Stimulated activated naive B cell treated with anti-CD40 and anti-IgM and Interleukin-4, amounts not matched to agents 10 μg/mL and 1 μg/mL and 100 μg/mL, for 72 hours (primary cell): ENCODE measurements at regions not wholly inside any gene's neighbourhood (a gene's known extent, or its start where the extent isn't known, plus 50 kb on each side); places are given as distances from the start of the nearest gene placed in this dataset.

Source experiments
- ATAC-seq, 2 donors: fragments of 150-1000 bp; cut with Tn5 transposase; replicated peaks; 2 replicates each; pipeline ENCODE4 v1.10.0; 2021; ENCODE audit warnings: moderate library complexity in 1 of 2
- DNase-seq: peaks from one replicate; pipeline ENCODE4 v3.0.0; 2021
- H3K27ac Mint-ChIP-seq: one replicate; pipeline ENCODE4 v1.8.0; 2022; ENCODE audit warnings: mild to moderate bottlenecking, mixed read lengths
- H3K27me3 Mint-ChIP-seq, 2 donors: one replicate each; pipeline ENCODE4 v1.8.0; 2022; ENCODE audit warnings: mixed read lengths in 2 of 2
- H3K36me3 Mint-ChIP-seq, 2 donors: one replicate each; pipeline ENCODE4 v1.8.0; 2022; ENCODE audit warnings: mixed read lengths in 2 of 2, mild to moderate bottlenecking in 1 of 2
- H3K4me1 Mint-ChIP-seq, 2 donors: one replicate each; pipeline ENCODE4 v1.8.0; 2022; ENCODE audit warnings: mixed read lengths in 2 of 2, mild to moderate bottlenecking in 1 of 2
- H3K4me3 Mint-ChIP-seq, 2 donors: one replicate each; pipeline ENCODE4 v1.8.0; 2022; ENCODE audit warnings: mild to moderate bottlenecking in 2 of 2, mixed read lengths in 2 of 2, moderate library complexity in 1 of 2
- H3K9me3 Mint-ChIP-seq, 2 donors: one replicate each; pipeline ENCODE4 v1.8.0; 2022; ENCODE audit warnings: mixed read lengths in 2 of 2, mild to moderate bottlenecking in 1 of 2

- H3K4me1 Mint-ChIP-seq = no peaks in the 10 kb centered on the region
- ATAC-seq = no peak
- DNase-seq = no peak
- H3K9me3 Mint-ChIP-seq = no peaks in the 10 kb centered on the region
- H3K36me3 Mint-ChIP-seq = no peaks in the 10 kb centered on the region
- H3K27me3 Mint-ChIP-seq = no peaks in the 10 kb centered on the region
- no peak overlapping the region for H3K4me3 Mint-ChIP-seq
- no peak overlapping the region for H3K27ac Mint-ChIP-seq
Measured at GRCh38 chr10:21010615-21011014, 113.5 kb upstream of the NEBL start.

DNA sequence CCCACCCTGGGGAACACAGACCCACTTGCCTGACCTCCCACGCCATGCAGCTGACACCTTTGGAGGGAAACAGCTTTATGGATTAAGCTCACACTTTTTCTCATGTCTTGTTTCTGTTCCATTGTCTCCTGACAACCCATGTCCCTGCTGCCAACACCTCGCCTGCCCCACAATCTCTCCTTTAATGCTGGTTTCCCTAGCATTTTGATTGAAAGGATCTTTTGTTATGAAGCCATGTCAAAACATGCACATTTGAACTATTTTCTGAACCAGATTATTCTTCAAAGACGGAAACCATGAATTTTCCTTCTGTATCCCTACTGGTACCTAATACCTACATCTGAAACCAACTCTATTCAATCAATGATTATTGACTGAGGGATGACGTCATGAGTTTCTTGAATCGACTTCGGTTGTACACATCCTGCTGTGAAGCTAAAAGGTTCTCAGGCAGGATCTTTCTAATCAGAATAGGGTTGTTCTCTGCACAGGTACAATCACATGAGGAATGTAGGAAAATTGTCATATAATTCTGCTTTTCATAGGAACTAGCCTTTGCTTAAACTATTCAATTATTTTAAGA, 106.2 kb upstream of the NEBL start:
- ATAC-seq (no peak), DNase-seq (no peak)
- Mint-ChIP-seq H3K27me3 (no peaks in the 10 kb centered on the region), H3K4me3 (no peak overlapping the region), H3K9me3 (no peaks in the 10 kb centered on the region), H3K4me1 (no peaks in the 10 kb centered on the region), H3K27ac (no peak overlapping the region), H3K36me3 (no peaks in the 10 kb centered on the region)

GRCh38 chr10:21002091-21002878, 105.2 kb upstream of the NEBL start:
- no peaks in the 10 kb centered on the region for H3K9me3 Mint-ChIP-seq
- no peak overlapping the region for H3K4me3 Mint-ChIP-seq
- ATAC-seq (no peak), DNase-seq (no peak)
- H3K36me3 Mint-ChIP-seq = no peaks in the 10 kb centered on the region
- no peak overlapping the region for H3K27ac Mint-ChIP-seq
- H3K27me3 Mint-ChIP-seq = no peaks in the 10 kb centered on the region
- no peaks in the 10 kb centered on the region for H3K4me1 Mint-ChIP-seq

DNA sequence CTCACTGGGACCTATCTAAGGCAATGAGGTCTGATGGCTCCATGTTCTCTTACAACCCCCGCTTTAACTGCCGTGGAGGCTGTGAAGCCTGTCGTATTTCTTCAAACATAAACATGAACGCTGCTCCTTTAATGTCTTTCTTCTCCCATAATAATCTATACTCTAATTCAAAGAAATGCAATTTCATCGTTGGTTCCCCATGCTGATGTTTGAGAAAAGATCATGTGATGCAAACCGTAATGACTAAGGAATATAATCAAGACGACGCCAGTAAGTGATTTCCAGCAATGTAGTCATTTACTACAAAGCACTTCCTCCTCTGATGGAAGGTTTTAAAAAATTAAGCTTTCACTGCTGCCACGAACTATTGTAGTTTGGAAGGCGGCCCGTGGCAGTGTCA, 102.6 kb upstream of the NEBL start:
- Mint-ChIP-seq H3K4me1 (no peaks in the 10 kb centered on the region), H3K4me3 (no peak overlapping the region), H3K36me3 (no peaks in the 10 kb centered on the region), H3K27ac (no peak overlapping the region), H3K27me3 (no peaks in the 10 kb centered on the region), H3K9me3 (no peaks in the 10 kb centered on the region)
- ATAC-seq (no peak), DNase-seq (no peak)

DNA sequence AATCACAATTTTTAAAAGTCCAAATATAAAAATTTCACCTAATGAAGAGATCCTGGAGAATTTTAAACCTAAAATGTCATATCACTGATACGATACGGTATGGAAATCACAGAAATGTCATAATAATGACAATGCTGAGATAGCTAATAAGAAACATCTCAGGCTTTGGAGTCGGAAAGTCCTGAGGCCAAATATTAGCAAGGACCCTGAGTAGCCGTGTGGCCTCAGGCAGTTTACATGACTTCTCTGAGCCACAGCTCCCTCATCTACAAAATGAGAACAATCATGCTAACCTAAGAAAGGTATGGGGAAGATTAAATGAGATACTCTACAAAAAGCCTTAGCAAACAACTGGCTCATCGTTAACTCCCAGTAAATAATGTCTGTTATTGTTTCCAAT, 100.9 kb upstream of the NEBL start:
- ATAC-seq (no peak), DNase-seq (no peak)
- no peak overlapping the region for H3K27ac Mint-ChIP-seq
- peaks cover 0 to 6% of the 10 kb centered on the region in 2 donors for H3K27me3 Mint-ChIP-seq
- H3K9me3 Mint-ChIP-seq = no peaks in the 10 kb centered on the region
- H3K36me3 Mint-ChIP-seq = no peaks in the 10 kb centered on the region
- H3K4me1 Mint-ChIP-seq = no peaks in the 10 kb centered on the region
- no peak overlapping the region for H3K4me3 Mint-ChIP-seq

GRCh38 chr10:20995123-20995987, 98.2 kb upstream of the NEBL start:
- Mint-ChIP-seq H3K27ac (no peak overlapping the region), H3K9me3 (no peaks in the 10 kb centered on the region), H3K36me3 (no peaks in the 10 kb centered on the region), H3K4me1 (no peaks in the 10 kb centered on the region), H3K4me3 (no peak overlapping the region), H3K27me3 (peaks cover 0 to 6% of the 10 kb centered on the region in 2 donors)
- ATAC-seq (no peak), DNase-seq (no peak)

DNA sequence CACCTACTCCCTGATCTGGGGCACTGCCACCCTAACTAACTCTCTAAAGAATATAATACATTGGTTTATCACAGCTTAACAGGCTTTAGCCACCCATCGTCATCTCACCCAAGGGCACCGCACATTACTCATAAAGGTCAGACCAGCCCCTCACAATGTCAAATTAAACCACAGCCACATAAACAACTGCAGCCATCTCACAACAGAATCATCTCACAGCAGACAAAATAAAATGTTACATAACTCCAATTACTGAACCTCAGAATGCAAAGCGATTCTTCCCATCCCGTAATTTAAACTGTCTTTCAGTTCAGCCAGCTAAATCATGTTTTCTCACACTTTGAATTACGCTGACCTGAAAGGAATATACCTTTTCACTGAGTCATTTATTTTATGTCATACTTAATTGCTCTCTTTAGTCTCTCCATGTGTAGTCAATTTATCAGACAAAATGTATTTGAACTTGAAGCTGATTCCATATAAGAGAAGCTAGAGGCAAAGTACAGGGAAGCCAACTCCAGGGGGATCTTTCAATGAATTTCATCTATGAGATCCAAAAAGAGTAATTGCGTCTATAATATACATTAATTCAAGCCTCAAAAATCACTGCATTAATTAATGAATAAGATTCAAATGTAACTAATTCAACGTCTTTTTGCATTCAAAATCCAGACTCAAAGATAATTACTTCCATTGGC, 96.9 kb upstream of the NEBL start:
- Mint-ChIP-seq H3K27me3 (peaks cover 0 to 6% of the 10 kb centered on the region in 2 donors), H3K4me3 (no peak overlapping the region), H3K4me1 (no peaks in the 10 kb centered on the region), H3K27ac (no peak overlapping the region), H3K9me3 (no peaks in the 10 kb centered on the region), H3K36me3 (no peaks in the 10 kb centered on the region)
- DNase-seq = no peak
- no peak for ATAC-seq

DNA sequence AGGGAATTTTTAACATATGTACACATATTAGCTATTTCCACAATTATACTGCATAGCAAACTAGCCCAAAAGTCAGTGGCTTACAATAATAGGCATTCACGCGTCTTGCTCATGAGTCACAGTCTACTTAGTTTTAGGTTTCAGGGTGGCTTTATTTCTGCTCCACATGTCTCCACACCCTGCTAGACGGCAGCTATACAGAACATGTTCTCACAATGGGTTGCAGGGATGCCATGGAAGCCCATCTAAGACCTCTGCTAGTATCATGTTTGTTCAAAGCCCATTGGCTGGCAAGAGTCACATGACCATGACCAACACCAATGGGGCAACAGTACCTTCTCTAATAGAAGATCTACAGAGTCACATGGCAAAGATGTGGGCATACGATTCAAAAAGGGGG, 96.3 kb upstream of the NEBL start:
- ATAC-seq (no peak), DNase-seq (no peak)
- no peaks in the 10 kb centered on the region for H3K36me3 Mint-ChIP-seq
- H3K4me1 Mint-ChIP-seq = no peaks in the 10 kb centered on the region
- H3K4me3 Mint-ChIP-seq = no peak overlapping the region
- peaks cover 0 to 6% of the 10 kb centered on the region in 2 donors for H3K27me3 Mint-ChIP-seq
- no peaks in the 10 kb centered on the region for H3K9me3 Mint-ChIP-seq
- no peak overlapping the region for H3K27ac Mint-ChIP-seq

- ATAC-seq (no peak), DNase-seq (no peak)
- H3K4me1 Mint-ChIP-seq = no peaks in the 10 kb centered on the region
- no peak overlapping the region for H3K27ac Mint-ChIP-seq
- peaks cover 0 to 6% of the 10 kb centered on the region in 2 donors for H3K27me3 Mint-ChIP-seq
- no peaks in the 10 kb centered on the region for H3K9me3 Mint-ChIP-seq
- H3K4me3 Mint-ChIP-seq = no peak overlapping the region
- no peaks in the 10 kb centered on the region for H3K36me3 Mint-ChIP-seq
Measured at GRCh38 chr10:20991526-20991925, 94.4 kb upstream of the NEBL start.

- no peak overlapping the region for H3K27ac Mint-ChIP-seq
- no peak for DNase-seq
Measured at GRCh38 chr10:20990604-20991003, 93.5 kb upstream of the NEBL start.

GRCh38 chr10:20988357-20988983, 91.4 kb upstream of the NEBL start:
- H3K36me3 Mint-ChIP-seq = no peaks in the 10 kb centered on the region
- H3K4me3 Mint-ChIP-seq = no peak overlapping the region
- ATAC-seq = no peak
- H3K4me1 Mint-ChIP-seq = no peaks in the 10 kb centered on the region
- no peak overlapping the region for H3K27ac Mint-ChIP-seq
- no peak for DNase-seq
- H3K9me3 Mint-ChIP-seq = no peaks in the 10 kb centered on the region
- peaks cover 0 to 1% of the 10 kb centered on the region in 2 donors for H3K27me3 Mint-ChIP-seq

More at GRCh38 chr10:20990604-20991003, 93.5 kb upstream of the NEBL start:
- no peaks in the 10 kb centered on the region for H3K36me3 Mint-ChIP-seq
- H3K4me1 Mint-ChIP-seq = no peaks in the 10 kb centered on the region
- no peak for ATAC-seq
- no peaks in the 10 kb centered on the region for H3K9me3 Mint-ChIP-seq
- peaks cover 0 to 6% of the 10 kb centered on the region in 2 donors for H3K27me3 Mint-ChIP-seq
- H3K4me3 Mint-ChIP-seq = no peak overlapping the region

DNA sequence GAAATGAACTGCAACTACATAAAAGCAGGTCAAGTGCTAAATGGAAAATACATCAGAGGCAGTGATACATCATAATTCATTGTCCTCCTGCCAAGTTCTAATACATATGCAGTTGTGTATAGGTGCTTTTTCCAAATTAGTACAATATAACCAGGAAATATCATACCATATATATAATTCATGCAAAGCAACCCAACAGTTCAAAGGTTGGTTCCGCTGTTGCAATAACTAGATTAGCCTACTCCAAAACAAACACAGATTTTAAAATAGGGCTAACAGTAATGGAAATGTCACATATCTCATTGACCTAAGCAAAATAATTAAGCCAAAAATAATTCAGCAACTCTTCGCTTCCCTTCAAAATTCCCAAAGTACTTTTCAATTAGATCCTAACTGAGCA, 88.9 kb upstream of the NEBL start:
- DNase-seq = no peak
- ATAC-seq = no peak
- H3K27ac Mint-ChIP-seq = no peak overlapping the region
- no peaks in the 10 kb centered on the region for H3K36me3 Mint-ChIP-seq
- no peaks in the 10 kb centered on the region for H3K4me1 Mint-ChIP-seq
- H3K4me3 Mint-ChIP-seq = no peak overlapping the region
- H3K9me3 Mint-ChIP-seq = no peaks in the 10 kb centered on the region
- H3K27me3 Mint-ChIP-seq = no peaks in the 10 kb centered on the region

GRCh38 chr10:20984662-20985061, 87.6 kb upstream of the NEBL start:
- Mint-ChIP-seq H3K9me3 (no peaks in the 10 kb centered on the region), H3K27me3 (no peaks in the 10 kb centered on the region), H3K36me3 (no peaks in the 10 kb centered on the region), H3K27ac (no peak overlapping the region), H3K4me1 (no peaks in the 10 kb centered on the region), H3K4me3 (no peak overlapping the region)
- ATAC-seq (no peak), DNase-seq (no peak)

DNA sequence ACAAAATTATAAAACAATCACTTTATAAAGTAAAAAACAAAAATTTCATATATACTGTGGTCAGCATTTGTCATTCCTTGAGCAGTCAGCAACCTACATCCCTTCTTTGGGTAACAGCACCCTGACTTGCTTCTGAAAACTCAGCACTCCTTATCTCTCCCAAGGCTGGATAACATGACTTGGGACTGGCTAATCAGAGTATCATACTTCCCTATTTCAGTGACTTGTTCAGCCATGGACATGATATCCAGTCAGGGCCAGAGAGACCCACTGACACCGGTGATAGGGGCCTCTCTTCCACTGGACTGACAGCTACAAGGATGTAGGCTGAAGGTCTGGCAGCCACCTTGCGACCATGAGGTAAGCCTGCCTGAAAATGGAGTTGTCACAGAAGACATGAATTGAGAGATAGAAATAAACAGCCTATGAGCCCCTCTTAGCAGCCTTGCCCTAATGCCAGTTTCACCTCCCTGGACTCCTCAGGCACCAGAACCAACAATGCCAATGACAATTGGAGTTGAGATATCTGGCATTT, 84.4 kb upstream of the NEBL start:
- no peak overlapping the region for H3K4me3 Mint-ChIP-seq

More for the DNA sequence above, 84.4 kb upstream of the NEBL start:
- H3K27ac Mint-ChIP-seq = no peak overlapping the region
- no peak for DNase-seq
- no peak for ATAC-seq
- H3K36me3 Mint-ChIP-seq = no peaks in the 10 kb centered on the region
- no peaks in the 10 kb centered on the region for H3K27me3 Mint-ChIP-seq
- no peaks in the 10 kb centered on the region for H3K9me3 Mint-ChIP-seq
- no peaks in the 10 kb centered on the region for H3K4me1 Mint-ChIP-seq
